HG03354 (cell line): ENCODE measurements at regions not wholly inside any gene's neighbourhood (a gene's known extent, or its start where the extent isn't known, plus 50 kb on each side); places are given as distances from the start of the nearest gene placed in this dataset.
A peak's percentile ranks its signal among the peaks of the same experiment; 100 is the strongest.
"Not testable (repeated sequence)": the region's sequence is repeated elsewhere in the genome, so short reads cannot be mapped to it uniquely, and the experiment has no call there.

Experiments used
- ATAC-seq: cut with Tn5 transposase; IDR thresholded peaks from one replicate; pipeline ENCODE4 v1.9.1; 2021; ENCODE audit warnings: mild to moderate bottlenecking; ENCODE audit not compliant: unreplicated experiment, poor library complexity, severe bottlenecking

DNA sequence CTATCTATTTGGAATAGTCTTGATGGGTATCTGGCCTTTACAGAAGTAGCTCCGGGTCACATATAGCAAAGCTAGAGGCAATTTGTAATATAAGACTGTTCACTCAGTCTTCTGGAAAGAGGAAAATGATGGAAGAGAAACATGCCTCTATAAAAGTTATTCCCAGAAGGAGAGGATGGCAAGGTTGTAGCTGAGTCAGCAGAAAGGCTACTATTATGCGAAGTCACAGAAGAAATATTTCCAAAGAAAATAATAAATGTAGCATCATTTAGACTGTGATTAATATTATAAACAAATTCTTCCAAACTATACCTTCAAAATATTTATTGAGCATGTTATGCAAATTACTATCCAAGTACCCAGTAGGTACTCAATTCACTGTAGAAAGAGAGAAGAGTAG, 1027.7 kb upstream of the TMEFF2 start:
- no peak for ATAC-seq

DNA sequence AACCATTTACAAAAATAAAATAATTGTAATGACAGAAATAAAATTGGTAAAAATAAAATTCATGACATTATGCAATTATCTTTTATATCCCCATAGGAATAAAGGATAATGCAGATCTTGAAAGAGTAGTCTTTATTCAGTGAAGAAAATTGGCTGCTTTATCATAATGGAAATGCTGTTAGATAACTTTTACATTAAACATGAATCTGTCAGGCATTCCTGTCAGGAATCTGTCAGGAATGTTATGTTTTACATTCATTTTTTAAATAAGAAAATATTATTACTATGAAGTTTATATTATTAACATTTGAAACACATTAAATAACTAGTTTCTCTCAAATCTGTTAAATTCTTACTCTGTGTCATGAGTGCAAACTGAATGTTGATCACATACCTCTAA, 1024.7 kb upstream of the TMEFF2 start:
- ATAC-seq = no peak

DNA sequence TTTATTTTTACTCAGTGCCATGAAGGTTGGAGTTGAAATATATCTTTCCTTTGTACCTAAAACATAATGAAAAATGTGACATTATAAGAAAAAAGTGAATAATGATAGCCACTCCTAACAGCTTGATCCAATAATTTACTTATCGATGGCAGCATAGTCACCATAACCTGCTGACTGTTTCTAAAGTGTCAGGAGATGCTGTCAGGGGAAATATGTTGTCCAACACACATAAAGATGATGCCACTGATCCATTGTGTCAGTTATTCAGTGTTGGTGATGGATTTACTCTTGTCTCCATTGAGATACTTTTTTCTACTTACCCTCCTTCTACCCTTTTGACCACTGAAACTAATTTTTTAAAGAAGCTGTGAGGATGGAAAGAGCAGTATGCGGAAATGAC, 1006.9 kb upstream of the TMEFF2 start:
- no peak for ATAC-seq

- ATAC-seq = no peak
Observed at GRCh38 chr2:193199322-193199721, 1004.6 kb upstream of the TMEFF2 start.

DNA sequence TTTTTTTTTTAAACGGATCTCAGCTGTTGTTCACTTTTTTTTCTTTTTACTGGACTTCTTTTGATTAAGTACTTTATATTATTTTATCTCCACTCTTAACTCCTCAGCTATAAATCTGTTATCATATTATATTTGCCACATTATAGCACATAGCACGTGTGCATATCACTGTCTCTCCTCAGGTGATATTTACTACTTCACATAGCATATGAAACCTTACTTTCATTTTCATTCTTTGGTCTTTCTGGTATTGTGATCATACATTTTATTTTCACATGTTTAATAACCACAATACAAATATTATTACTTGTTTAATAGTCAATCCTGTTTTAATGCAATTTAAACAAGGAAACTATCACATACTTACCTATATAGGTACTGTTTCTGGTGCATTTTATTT, 993.1 kb upstream of the TMEFF2 start:
- peak; percentile 76 for ATAC-seq

DNA sequence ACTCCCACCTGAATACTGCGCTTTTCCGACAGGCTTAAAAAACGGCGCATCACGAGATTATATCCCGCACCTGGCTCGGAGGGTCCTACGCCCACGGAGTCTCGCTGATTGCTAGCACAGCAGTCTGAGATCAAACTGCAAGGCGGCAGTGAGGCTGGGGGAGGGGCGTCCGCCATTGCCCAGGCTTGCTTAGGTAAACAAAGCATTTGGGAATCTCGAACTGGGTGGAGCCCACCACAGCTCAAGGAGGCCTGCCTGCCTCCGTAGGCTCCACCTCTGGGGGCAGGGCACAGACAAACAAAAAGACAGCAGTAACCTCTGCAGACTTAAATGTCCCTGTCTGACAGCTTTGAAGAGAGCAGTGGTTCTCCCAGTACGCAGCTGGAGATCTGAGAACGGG, 976.2 kb upstream of the TMEFF2 start:
- ATAC-seq = not testable (repeated sequence)

GRCh38 chr2:193156480-193156879, 961.7 kb upstream of the TMEFF2 start:
- no peak for ATAC-seq

GRCh38 chr2:193154076-193154475, 959.3 kb upstream of the TMEFF2 start:
- ATAC-seq = no peak

GRCh38 chr2:193153576-193153975, 958.8 kb upstream of the TMEFF2 start:
- no peak for ATAC-seq

DNA sequence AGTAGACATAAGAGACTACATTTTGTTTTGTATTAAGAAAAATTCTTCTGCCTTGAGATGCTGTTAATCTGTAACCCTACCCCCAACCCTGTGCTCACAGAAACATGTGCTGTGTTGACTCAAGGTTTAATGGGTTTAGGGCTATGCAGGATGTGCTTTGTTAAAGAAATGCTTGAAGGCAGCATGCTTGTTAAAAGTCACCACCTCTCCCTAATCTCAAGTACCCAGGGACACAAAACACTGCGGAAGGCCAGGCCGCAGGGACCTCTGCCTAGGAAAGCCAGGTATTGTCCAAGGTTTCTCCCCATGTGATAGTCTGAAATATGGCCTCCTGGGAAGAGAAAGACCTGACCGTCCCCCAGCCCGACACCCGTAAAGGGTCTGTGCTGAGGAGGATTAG, 947.7 kb upstream of the TMEFF2 start:
- not testable (repeated sequence) for ATAC-seq

- ATAC-seq = no peak
Observed at GRCh38 chr2:193141998-193142397, 947.3 kb upstream of the TMEFF2 start.

- not testable (repeated sequence) for ATAC-seq
Observed at GRCh38 chr2:193140895-193141294, 946.2 kb upstream of the TMEFF2 start.

DNA sequence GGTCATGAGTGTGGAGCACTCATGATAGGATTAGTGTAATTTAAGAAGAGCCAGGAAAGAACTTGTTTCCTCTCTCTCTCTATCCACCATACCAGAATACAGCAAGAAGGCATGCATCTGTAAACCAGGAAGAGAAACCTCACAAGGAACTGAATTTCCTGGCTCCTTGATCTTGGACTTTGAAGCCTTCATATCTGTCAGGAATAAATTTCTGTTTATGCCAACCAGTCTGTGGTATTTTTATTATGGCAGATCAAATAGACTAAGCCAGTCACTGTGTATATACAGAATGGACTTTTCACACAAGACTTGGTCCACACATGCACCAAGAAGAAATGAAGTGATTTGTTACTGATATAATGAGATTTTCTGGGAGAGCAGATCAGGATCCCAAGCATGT, 930.1 kb upstream of the TMEFF2 start:
- no peak for ATAC-seq

- no peak for ATAC-seq
Observed at GRCh38 chr2:193114827-193115226, 920.1 kb upstream of the TMEFF2 start.

GRCh38 chr2:193112986-193113385, 918.3 kb upstream of the TMEFF2 start:
- no peak for ATAC-seq

DNA sequence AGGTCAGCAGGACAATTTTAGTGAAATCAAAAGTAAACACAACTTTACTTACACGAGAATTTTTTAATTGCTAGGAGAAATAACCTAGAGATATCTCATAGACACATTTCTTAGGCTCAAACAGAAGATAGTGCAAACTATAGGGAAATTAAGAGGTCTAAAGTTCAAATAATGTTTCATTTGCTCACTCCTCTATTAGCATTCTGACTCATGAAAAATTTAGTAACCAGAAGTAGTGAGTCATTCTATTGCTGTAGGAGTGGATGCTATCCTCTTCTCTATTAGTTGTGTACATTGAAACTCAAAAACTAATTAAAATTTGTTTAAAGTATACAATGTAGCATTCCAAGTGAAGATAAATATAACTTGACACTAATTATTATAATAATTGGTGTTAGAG, 908.3 kb upstream of the TMEFF2 start:
- ATAC-seq = no peak

DNA sequence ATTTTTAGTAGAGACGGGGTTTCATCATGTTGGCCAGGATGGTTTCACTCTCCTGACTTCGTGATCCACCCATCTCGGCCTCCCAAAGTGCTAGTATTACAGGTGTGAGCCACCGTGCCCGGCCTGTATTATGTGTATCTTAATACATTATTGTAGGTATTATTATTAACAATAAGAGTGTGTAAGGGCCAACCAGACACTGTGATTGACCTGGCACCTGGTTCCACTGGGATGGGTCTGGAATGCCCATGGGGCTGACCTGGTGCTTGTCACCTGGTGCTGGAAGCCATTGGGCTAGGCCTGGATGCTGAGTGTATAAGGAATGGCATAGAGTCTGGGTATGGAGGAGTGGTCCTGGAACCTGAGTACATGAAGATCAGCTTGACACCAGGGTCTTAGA, 906.9 kb upstream of the TMEFF2 start:
- ATAC-seq = no peak

DNA sequence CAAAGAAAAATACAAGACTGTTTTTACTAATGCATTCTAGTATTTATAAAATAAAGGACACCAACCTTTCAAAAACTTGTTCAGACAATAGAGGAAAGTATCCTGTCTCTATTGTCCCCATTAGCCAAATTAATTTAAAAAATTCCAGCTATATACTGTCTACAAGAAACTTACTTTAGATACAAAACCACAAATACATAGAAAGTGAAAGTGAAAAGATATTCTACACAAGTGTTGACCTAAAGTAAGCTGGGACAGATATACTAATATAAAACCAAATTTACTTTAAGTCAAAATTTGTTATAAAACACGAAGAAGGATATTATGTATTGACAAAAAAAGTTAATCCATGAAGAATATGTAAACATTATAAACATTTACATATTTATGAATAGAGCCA, 893.3 kb upstream of the TMEFF2 start:
- ATAC-seq = no peak

GRCh38 chr2:193076995-193077394, 882.3 kb upstream of the TMEFF2 start:
- no peak for ATAC-seq

GRCh38 chr2:193074933-193075332, 880.2 kb upstream of the TMEFF2 start:
- no peak for ATAC-seq

GRCh38 chr2:193072647-193073046, 877.9 kb upstream of the TMEFF2 start:
- no peak for ATAC-seq

DNA sequence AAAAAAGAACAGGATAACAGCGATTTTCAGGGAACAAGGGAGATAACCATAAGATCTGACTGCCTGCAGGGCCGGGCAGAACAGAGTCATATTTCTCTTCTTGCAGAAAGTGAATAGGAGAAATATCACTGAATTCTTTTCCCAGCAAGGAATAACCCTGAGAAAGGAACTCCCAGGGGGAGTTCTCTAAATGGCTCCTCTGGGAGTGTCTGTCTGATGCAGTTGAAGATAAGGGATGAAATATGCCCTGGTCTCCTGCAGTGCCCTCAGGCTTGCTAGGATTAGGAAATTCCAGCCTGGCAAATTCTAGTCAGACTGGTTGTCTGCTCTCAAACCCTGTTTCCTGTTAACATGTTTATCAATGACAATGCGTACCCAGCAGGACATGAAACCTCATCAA, 830.8 kb upstream of the TMEFF2 start:
- not testable (repeated sequence) for ATAC-seq

GRCh38 chr2:193024791-193025190, 830.1 kb upstream of the TMEFF2 start:
- no peak for ATAC-seq
